ENCODE measurements at regions not wholly inside any gene's neighbourhood (a gene's known extent, or its start where the extent isn't known, plus 50 kb on each side); places are given as distances from the start of the nearest gene placed in this dataset.

GRCh38 chr9:124179196-124180071 is 78.3 kb upstream of the NEK6 start:
- TF ChIP-seq CTCF (conservative IDR thresholded peaks at IDR 0.05; ENCODE audit: low read length) (no peak), EZH2phosphoT487 (IDR thresholded peaks at IDR 0.05; ENCODE audit: borderline replicate concordance, low read depth, low read length) (no peak)

Measured in OCI-LY7 (cell line).